ENCODE measurements at regions not wholly inside any gene's neighbourhood (a gene's known extent, or its start where the extent isn't known, plus 50 kb on each side); places are given as distances from the start of the nearest gene placed in this dataset.

DNA sequence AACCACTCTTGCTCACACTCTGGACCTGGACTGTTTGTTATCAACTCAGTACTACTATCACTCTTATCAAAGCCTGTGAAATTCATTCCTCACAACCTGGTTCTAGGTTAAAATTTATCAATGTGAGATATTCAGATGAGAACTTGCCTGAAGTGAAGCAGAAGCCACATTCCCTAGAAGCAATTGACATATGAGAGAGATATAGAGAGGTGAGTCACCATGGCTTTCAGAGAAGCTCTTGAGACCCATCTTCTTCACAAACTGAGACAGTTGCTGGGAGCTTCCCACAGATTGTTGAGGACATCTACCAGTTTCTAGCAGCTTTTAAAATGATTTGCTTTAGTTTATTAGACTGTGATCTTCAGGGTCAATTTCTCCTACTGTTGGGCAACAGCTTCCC is 316.9 kb upstream of the TET2 start:
- Histone ChIP-seq H3K4me3 (ENCODE audit: low read length) (no peak overlapping the region), H3K4me1 (ENCODE audit: control insufficient read depth, insufficient read depth, low read length) (no peaks in the 10 kb centered on the region), H3K27ac (ENCODE audit: low read length) (no peak overlapping the region), H3K27me3 (ENCODE audit: control insufficient read depth, insufficient read depth, low read length) (no peaks in the 10 kb centered on the region), H3K9me3 (replicated peaks; ENCODE audit: control insufficient read depth, low read depth, low read length) (no peaks in the 10 kb centered on the region), H3K36me3 (ENCODE audit: control insufficient read depth, insufficient read depth, low read length) (no peaks in the 10 kb centered on the region)
- DNase-seq, result no peak

DNA sequence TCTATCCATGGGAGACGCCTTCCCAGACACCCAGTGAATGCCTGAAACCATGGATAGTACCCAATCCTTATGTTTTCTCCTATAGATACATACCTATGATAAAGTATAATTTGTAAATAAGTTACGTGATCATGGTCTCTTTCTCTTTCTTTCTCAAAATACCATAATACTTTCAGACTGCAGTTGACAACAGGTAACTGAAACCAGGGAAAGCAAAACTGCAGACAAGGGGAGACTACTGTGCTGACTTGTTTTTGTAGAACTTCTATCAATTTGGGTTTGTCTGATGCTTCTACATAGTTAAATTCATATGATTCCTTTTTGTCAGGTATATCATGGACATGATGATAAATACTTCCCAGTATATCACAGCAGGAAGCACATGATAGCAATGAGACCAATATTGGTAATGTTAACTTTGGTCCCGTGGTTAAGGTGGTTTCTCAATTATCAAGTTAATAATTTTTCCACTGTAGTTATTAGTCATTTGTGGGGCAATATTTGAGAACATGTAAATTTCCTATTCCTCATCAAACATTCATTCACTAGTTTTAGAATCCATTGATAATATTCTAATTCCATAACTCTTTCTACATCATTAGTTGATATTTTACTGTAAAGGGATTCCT is 298.0 kb upstream of the TET2 start:
- H3K9me3 ChIP-seq (replicated peaks; ENCODE audit: control insufficient read depth, low read depth, low read length), result no peaks in the 10 kb centered on the region
- WGBS (ENCODE audit: insufficient coverage), result no CpG with 5 or more reads among the region's 3 CpGs
- no peaks in the 10 kb centered on the region for H3K36me3 ChIP-seq (ENCODE audit: control insufficient read depth, insufficient read depth, low read length)
- H3K4me1 ChIP-seq (ENCODE audit: control insufficient read depth, insufficient read depth, low read length), result no peaks in the 10 kb centered on the region
- H3K4me3 ChIP-seq (ENCODE audit: low read length), result no peak overlapping the region
- no peak overlapping the region for H3K27ac ChIP-seq (ENCODE audit: low read length)
- DNase-seq, result no peak
- no peaks in the 10 kb centered on the region for H3K27me3 ChIP-seq (ENCODE audit: control insufficient read depth, insufficient read depth, low read length)

DNA sequence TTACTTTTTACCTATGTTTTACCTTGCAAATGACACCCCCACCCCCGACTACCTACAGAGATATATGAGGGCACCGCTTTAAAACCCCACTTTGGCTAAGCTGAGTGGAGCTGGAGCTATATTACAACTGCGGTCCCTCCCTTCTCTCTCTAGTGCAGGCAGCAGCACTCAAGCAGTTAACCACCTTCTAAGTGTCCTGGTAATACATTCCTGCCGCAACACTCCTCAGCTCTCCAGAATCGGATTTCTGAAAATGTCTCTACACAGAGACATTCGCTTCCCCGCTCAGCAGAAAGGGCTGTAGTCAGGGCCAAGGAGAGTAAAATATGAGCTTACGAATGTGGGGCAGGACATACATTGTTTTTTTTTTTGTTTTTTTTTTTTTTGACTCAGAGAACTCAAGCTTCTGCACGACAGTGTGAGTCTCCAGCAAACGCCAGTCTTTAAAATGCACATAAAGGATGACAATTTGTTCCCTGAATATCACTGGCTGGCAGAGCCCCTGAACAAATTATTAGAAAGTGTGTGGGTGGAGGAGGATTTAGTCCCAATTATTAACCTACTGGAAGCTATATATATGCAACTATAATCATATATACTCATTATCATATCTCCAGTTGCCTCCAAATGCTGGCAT is 287.0 kb upstream of the TET2 start:
- H3K9me3 ChIP-seq (replicated peaks; ENCODE audit: control insufficient read depth, low read depth, low read length), result peaks cover 9% of the 10 kb centered on the region
- no peak overlapping the region for H3K4me3 ChIP-seq (ENCODE audit: low read length)
- peak; percentile 13 for DNase-seq
- peaks cover 3% of the 10 kb centered on the region for H3K4me1 ChIP-seq (ENCODE audit: control insufficient read depth, insufficient read depth, low read length)
- no peak overlapping the region for H3K27ac ChIP-seq (ENCODE audit: low read length)
- no peaks in the 10 kb centered on the region for H3K36me3 ChIP-seq (ENCODE audit: control insufficient read depth, insufficient read depth, low read length)
- no peaks in the 10 kb centered on the region for H3K27me3 ChIP-seq (ENCODE audit: control insufficient read depth, insufficient read depth, low read length)
- no CpG with 5 or more reads among the region's 10 CpGs for WGBS (ENCODE audit: insufficient coverage)

DNA sequence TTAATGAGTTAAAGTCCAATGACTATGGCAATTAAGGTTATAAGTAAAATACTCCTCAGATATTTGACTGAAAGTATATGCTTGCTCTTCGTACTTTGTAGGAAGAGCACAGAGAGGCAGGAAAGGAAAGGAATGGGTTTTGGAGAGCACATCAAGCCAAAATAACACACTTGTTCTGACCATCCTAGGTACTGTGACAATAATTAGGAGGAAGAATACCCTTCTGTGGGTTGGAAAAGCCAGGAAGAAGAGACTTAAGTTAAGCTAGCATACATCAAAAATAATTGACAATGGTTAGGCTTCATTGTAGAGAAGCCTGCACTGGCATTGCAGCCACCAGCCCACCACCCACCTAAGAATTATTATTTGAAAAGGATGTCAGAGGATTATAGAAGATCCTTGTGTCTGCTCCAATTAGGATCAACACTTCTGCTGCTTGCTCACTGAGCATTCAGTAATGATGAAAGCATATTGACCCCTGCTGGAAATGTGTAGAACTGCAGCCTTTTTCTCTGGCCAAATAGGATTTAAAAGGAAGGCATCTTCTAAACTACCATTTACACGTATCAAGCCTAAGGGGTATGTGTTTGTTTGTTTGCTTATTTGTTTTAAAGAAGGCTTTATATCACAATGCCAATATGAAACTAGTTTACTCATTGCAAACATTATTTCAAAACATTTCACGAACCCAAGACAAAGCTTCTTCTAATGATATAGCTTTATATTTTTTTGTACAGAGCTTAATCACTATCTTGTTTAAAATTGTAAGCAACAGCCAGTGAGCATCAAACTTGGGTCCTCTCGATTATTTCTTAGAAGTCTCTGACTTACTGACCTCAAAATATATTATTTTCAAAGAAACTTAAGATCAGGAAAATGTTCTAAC is 286.2 kb upstream of the TET2 start:
- Histone ChIP-seq H3K36me3 (ENCODE audit: control insufficient read depth, insufficient read depth, low read length) (no peaks in the 10 kb centered on the region), H3K9me3 (replicated peaks; ENCODE audit: control insufficient read depth, low read depth, low read length) (peaks cover 9% of the 10 kb centered on the region), H3K4me1 (ENCODE audit: control insufficient read depth, insufficient read depth, low read length) (peaks cover 3% of the 10 kb centered on the region), H3K4me3 (ENCODE audit: low read length) (no peak overlapping the region), H3K27me3 (ENCODE audit: control insufficient read depth, insufficient read depth, low read length) (no peaks in the 10 kb centered on the region), H3K27ac (ENCODE audit: low read length) (no peak overlapping the region)
- DNase-seq, result peak; percentile 83
- no CpG with 5 or more reads among the region's 4 CpGs for WGBS (ENCODE audit: insufficient coverage)

DNA sequence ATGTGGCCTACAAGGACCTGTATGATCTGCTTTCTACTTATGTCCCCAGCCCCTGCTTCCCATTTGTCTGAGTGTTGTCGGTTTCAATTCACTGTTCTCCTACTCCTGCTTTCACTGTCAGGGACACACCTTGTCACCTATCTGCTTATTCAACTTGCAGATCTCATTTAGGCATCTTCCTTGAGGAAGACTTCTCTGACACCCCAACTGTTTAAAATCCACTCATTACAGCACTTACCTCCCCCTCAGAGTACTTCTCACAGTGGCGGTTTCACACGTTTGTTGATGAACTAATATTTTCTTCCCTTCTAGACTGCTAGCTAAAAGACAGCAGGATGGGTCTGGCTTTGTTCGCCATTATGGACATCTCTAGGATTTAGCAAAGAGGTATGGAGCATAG is 279.9 kb upstream of the TET2 start:
- Histone ChIP-seq H3K9me3 (replicated peaks; ENCODE audit: control insufficient read depth, low read depth, low read length) (peaks cover 9% of the 10 kb centered on the region), H3K27me3 (ENCODE audit: control insufficient read depth, insufficient read depth, low read length) (no peaks in the 10 kb centered on the region), H3K36me3 (ENCODE audit: control insufficient read depth, insufficient read depth, low read length) (no peaks in the 10 kb centered on the region), H3K27ac (ENCODE audit: low read length) (no peak overlapping the region), H3K4me1 (ENCODE audit: control insufficient read depth, insufficient read depth, low read length) (no peaks in the 10 kb centered on the region), H3K4me3 (ENCODE audit: low read length) (no peak overlapping the region)
- DNase-seq, result no peak
- 77% methylated on average over 1 of the region's 4 CpGs for WGBS (ENCODE audit: insufficient coverage)

DNA sequence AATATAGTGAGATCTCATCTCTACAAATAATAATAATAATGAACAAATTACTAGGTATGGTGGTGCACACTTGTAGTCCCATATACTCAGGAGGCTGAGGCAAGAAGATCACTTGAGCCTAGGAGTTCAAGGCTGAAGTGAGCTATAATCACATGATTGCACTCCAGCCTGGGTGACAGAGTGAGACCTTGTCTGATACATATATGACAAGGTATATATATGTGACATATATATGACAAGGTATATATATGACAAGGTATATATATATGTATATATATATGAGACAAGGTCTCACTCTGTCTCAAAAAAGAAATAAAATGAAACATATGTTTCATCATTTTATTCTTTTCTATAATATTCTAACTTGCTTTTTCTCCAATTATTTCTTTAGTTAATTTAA is 278.1 kb upstream of the TET2 start:
- Histone ChIP-seq H3K36me3 (ENCODE audit: control insufficient read depth, insufficient read depth, low read length) (no peaks in the 10 kb centered on the region), H3K27ac (ENCODE audit: low read length) (no peak overlapping the region), H3K9me3 (replicated peaks; ENCODE audit: control insufficient read depth, low read depth, low read length) (no peaks in the 10 kb centered on the region), H3K27me3 (ENCODE audit: control insufficient read depth, insufficient read depth, low read length) (no peaks in the 10 kb centered on the region), H3K4me1 (ENCODE audit: control insufficient read depth, insufficient read depth, low read length) (no peaks in the 10 kb centered on the region), H3K4me3 (ENCODE audit: low read length) (no peak overlapping the region)
- no peak for DNase-seq

DNA sequence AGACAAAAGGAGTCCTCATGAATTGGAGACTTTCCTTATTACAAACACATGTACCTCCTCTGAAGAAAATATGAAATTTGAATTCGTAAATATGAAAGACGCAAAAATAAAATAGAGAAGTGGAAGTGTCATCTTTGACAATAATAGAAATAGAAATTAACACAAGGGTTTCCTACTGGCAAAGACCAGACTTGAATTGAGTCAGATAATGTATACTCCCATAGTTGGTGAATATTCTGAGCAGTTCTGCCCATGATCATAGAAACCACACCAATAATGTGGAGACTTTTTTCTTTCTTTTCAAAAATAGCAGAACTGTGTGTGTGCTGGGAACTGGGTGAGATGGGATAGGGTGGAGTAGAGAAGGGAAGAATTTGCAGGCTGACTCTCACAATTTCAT is 277.7 kb upstream of the TET2 start:
- Histone ChIP-seq H3K27ac (ENCODE audit: low read length) (no peak overlapping the region), H3K36me3 (ENCODE audit: control insufficient read depth, insufficient read depth, low read length) (no peaks in the 10 kb centered on the region), H3K4me3 (ENCODE audit: low read length) (no peak overlapping the region), H3K9me3 (replicated peaks; ENCODE audit: control insufficient read depth, low read depth, low read length) (no peaks in the 10 kb centered on the region), H3K27me3 (ENCODE audit: control insufficient read depth, insufficient read depth, low read length) (no peaks in the 10 kb centered on the region), H3K4me1 (ENCODE audit: control insufficient read depth, insufficient read depth, low read length) (no peaks in the 10 kb centered on the region)
- no CpG with 5 or more reads among the region's 2 CpGs for WGBS (ENCODE audit: insufficient coverage)
- no peak for DNase-seq

DNA sequence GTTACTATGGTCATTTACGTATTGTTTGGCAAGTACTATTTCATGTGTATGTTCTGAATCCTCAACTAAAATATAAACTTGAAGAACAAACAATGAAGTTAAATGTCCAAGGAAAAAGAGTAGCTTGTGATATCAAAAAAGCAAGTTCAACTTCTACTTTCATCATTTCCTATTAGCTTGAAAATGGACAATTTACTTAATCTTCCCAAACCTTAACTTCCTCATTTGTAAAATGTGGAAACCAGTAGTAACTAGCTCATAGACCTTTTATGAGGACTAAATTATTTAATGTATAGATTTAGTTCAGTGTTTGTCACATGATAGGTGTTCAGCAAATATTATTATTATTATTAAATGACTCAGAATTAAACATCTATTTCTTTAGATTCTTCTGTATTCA is 276.8 kb upstream of the TET2 start:
- H3K4me1 ChIP-seq (ENCODE audit: control insufficient read depth, insufficient read depth, low read length), result no peaks in the 10 kb centered on the region
- DNase-seq, result no peak
- H3K27me3 ChIP-seq (ENCODE audit: control insufficient read depth, insufficient read depth, low read length), result no peaks in the 10 kb centered on the region
- H3K9me3 ChIP-seq (replicated peaks; ENCODE audit: control insufficient read depth, low read depth, low read length), result no peaks in the 10 kb centered on the region
- WGBS (ENCODE audit: insufficient coverage), result no CpG with 5 or more reads among the region's 1 CpG
- H3K36me3 ChIP-seq (ENCODE audit: control insufficient read depth, insufficient read depth, low read length), result no peaks in the 10 kb centered on the region
- H3K27ac ChIP-seq (ENCODE audit: low read length), result no peak overlapping the region
- no peak overlapping the region for H3K4me3 ChIP-seq (ENCODE audit: low read length)

DNA sequence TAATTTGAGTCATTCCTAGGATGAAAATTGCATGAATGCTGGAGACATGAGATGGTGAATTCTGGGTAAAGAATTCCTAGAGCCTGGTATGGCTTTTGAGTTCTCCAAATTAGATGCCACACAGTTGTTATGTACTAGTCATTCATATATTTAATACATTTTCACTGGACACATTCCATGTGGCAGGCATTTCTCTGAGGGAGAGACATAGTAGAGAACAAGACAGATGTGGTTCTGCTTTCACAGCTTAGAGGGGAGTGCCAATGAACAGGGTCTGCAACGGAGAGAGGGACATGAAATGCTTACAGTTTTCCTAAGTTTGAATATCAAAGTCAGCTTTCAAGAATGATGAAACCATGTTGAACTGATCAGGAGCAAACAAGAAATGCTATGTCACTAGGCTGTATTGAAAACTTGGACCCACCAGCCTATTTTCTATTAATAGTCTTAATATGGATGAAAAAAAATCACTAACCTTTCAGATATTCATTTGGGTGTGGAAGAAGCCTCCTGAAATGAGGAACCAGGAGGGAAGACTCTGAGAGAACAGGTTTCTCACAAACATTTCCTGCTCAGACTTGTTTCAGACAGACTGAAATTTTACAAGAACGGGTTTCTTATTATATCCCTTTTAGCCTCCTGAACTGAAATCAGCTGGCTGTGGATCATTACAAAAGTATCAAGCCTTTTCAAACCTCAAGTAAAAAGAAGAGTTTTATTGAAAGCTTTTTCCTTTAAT is 276.0 kb upstream of the TET2 start:
- DNase-seq, result peak; percentile 17
- no peak overlapping the region for H3K27ac ChIP-seq (ENCODE audit: low read length)
- WGBS (ENCODE audit: insufficient coverage), result 43% methylated on average over 1 of the region's 2 CpGs

DNA sequence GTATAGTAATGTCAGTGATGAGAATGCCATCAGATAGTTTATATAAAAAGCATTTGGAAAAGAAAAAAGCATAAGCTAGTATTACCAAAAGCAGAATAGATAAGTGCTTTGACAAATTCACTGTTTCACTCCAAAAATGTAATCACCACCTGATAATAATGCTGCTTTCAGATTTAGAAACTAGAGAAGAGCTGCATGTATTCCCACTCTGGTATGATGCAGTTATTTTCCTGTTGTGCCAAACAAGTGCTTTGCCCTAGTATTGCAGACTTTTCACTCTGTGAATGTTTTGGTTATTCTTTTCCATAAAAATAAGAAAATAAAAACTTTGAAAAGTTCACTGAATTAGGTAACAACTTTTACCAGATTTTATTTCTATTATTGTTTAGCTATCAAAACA is 267.7 kb upstream of the TET2 start:
- DNase-seq, result no peak
- Histone ChIP-seq H3K27me3 (ENCODE audit: control insufficient read depth, insufficient read depth, low read length) (no peaks in the 10 kb centered on the region), H3K4me3 (ENCODE audit: low read length) (no peak overlapping the region), H3K27ac (ENCODE audit: low read length) (no peak overlapping the region), H3K4me1 (ENCODE audit: control insufficient read depth, insufficient read depth, low read length) (no peaks in the 10 kb centered on the region), H3K36me3 (ENCODE audit: control insufficient read depth, insufficient read depth, low read length) (no peaks in the 10 kb centered on the region), H3K9me3 (replicated peaks; ENCODE audit: control insufficient read depth, low read depth, low read length) (no peaks in the 10 kb centered on the region)

More for the DNA sequence above, 276.0 kb upstream of the TET2 start:
- no peaks in the 10 kb centered on the region for H3K9me3 ChIP-seq (replicated peaks; ENCODE audit: control insufficient read depth, low read depth, low read length)
- no peaks in the 10 kb centered on the region for H3K4me1 ChIP-seq (ENCODE audit: control insufficient read depth, insufficient read depth, low read length)
- H3K27me3 ChIP-seq (ENCODE audit: control insufficient read depth, insufficient read depth, low read length), result no peaks in the 10 kb centered on the region
- no peaks in the 10 kb centered on the region for H3K36me3 ChIP-seq (ENCODE audit: control insufficient read depth, insufficient read depth, low read length)
- no peak overlapping the region for H3K4me3 ChIP-seq (ENCODE audit: low read length)

Data from muscle of leg (tissue), 3 donors.